ENCODE measurements at regions not wholly inside any gene's neighbourhood (a gene's known extent, or its start where the extent isn't known, plus 50 kb on each side); places are given as distances from the start of the nearest gene placed in this dataset.

DNA sequence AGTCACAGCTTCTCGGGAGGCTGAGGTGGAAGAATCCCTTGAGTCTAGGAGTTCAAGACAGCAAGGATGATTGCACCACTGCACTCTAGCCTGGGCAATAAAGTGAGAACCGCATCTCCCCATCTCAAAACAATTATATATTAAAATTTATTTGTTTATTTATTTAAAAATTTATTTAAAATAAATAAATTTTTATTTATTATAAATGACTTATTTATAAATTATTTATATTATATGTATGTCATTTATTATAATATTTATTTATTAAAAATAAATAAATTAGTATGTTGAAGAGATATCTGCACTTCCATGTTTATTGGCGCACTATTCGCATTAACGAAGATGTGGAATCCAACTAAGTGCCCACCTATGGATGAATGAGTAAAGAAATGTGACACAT, 683.2 kb upstream of the BRINP3 start:
- peaks cover 0 to 2% of the 10 kb centered on the region in 2 experiments; a peak in 2 of 5 replicates for H3K9me3 Mint-ChIP-seq
- Histone ChIP-seq H3K27me3 (ENCODE audit: insufficient read depth, low read length) (no peaks in the 10 kb centered on the region), H2BK20ac (ENCODE audit: low read depth, low read length, poor library complexity, severe bottlenecking) (no peak overlapping the region), H3K4me2 (ENCODE audit: insufficient read depth, insufficient read length, low read length) (no peak overlapping the region), H3K23me2 (ENCODE audit: insufficient read length, low read depth, low read length, poor library complexity, severe bottlenecking) (no peaks in the 10 kb centered on the region), H2BK15ac (ENCODE audit: low read depth, low read length) (no peak overlapping the region), H3K23ac (ENCODE audit: insufficient read length, low read depth, low read length) (no peak overlapping the region), H3K27ac (ENCODE audit: insufficient read length, low read depth, low read length) (no peak overlapping the region), H3K79me1 (ENCODE audit: insufficient read depth, low read depth, low read length, poor library complexity, severe bottlenecking) (no peaks in the 10 kb centered on the region), H4K5ac (ENCODE audit: insufficient read length, low read depth, low read length) (no peak overlapping the region), H2BK12ac (ENCODE audit: insufficient read length, low read depth, low read length) (no peak overlapping the region), H2AK5ac (ENCODE audit: insufficient read length, low read length) (no peak overlapping the region), H3K9ac (ENCODE audit: extremely low read depth, insufficient read length, low read length) (no peak overlapping the region), H3K9me3 (ENCODE audit: control insufficient read depth, low read depth, low read length) (no peaks in the 10 kb centered on the region), H4K20me1 (ENCODE audit: control insufficient read depth, insufficient read depth, insufficient read length) (no peaks in the 10 kb centered on the region), H3T11ph (ENCODE audit: low read length) (no peak overlapping the region), H3K4me1 (ENCODE audit: insufficient read depth, low read length) (no peaks in the 10 kb centered on the region), H3K56ac (ENCODE audit: insufficient read length, low read depth, low read length) (no peak overlapping the region), H3K18ac (ENCODE audit: insufficient read length, low read depth, low read length) (no peak overlapping the region), H3K79me2 (ENCODE audit: insufficient read depth, low read length) (no peaks in the 10 kb centered on the region), H2BK120ac (ENCODE audit: low read depth, low read length, poor library complexity, severe bottlenecking) (no peak overlapping the region), H3K14ac (ENCODE audit: insufficient read depth, low read length) (no peak overlapping the region), H4K91ac (ENCODE audit: insufficient read length, low read depth, low read length) (no peak overlapping the region), H2AFZ (ENCODE audit: low read length) (no peak overlapping the region), H2BK5ac (ENCODE audit: insufficient read length, low read length) (no peak overlapping the region), H3K4ac (ENCODE audit: low read depth, low read length) (no peak overlapping the region), H4K8ac (replicated peaks; ENCODE audit: insufficient read length, low read depth, low read length) (no peak overlapping the region)
- no peak overlapping the region for H3K4me3 Mint-ChIP-seq
- no peaks in the 10 kb centered on the region for H3K4me1 Mint-ChIP-seq
- no peaks in the 10 kb centered on the region for H3K36me3 Mint-ChIP-seq (ENCODE audit: insufficient read depth in 1 of 3, low read depth in 3 of 3)
- TF ChIP-seq, protein P1, sequence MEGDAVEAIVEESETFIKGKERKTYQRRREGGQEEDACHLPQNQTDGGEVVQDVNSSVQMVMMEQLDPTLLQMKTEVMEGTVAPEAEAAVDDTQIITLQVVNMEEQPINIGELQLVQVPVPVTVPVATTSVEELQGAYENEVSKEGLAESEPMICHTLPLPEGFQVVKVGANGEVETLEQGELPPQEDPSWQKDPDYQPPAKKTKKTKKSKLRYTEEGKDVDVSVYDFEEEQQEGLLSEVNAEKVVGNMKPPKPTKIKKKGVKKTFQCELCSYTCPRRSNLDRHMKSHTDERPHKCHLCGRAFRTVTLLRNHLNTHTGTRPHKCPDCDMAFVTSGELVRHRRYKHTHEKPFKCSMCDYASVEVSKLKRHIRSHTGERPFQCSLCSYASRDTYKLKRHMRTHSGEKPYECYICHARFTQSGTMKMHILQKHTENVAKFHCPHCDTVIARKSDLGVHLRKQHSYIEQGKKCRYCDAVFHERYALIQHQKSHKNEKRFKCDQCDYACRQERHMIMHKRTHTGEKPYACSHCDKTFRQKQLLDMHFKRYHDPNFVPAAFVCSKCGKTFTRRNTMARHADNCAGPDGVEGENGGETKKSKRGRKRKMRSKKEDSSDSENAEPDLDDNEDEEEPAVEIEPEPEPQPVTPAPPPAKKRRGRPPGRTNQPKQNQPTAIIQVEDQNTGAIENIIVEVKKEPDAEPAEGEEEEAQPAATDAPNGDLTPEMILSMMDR (conservative IDR thresholded peaks at IDR 0.05) = no peak
- WGBS (ENCODE audit: extremely low coverage, insufficient read length, low lambda C conversion rate) = no CpG with 5 or more reads among the region's 5 CpGs
- no peaks in the 10 kb centered on the region; the same call in 1 of the 2 replicates for H3K27me3 Mint-ChIP-seq (ENCODE audit: low read depth)
- DNase-seq = no peak
- no peak overlapping the region for H3K27ac Mint-ChIP-seq
